HG03135 (cell line): ENCODE measurements at regions not wholly inside any gene's neighbourhood (a gene's known extent, or its start where the extent isn't known, plus 50 kb on each side); places are given as distances from the start of the nearest gene placed in this dataset.

Source experiments
- ATAC-seq: cut with Tn5 transposase; IDR thresholded peaks from one replicate; pipeline ENCODE4 v1.9.1; 2021; ENCODE audit warnings: mild to moderate bottlenecking, moderate library complexity; ENCODE audit not compliant: unreplicated experiment

DNA sequence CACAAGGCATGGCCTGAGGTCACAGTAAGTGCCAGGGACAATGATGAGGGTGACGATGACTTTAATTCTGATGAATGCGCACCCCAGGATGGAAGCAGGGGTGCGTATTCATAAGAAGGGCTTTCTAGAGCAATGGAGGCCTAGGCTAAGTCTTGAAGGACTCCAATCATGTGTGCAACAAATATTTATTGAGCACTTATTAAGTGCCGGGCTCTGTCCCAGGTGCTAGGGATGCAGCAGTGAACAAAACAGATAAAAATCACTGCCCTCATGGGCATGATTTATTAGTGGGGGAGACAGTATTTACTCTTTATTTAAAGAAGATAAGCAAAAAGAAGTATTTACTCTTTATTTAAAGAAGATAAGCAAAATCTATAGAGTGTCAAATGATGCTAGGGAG, 198.2 kb upstream of the KCNG1 start:
- no peak for ATAC-seq

DNA sequence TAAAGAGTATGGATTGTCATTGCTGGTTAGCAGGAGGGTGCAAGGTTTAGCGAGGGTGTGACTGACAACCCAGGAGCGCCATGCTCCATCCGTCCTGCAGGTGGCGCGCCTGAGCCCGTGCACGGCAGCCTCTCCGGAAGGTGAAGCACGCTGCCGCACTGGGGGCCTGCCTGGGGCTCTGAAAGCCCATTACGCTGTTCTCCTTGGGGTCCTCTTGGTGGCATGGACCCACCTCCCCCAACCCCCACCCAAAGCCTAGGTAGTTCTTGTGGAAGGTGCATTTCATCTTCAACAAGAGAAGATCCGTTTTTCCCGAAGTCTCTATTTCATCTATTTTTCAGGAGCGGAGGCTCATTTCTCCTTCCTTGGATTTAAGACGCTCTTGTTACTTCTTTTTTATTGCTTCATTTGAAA, 197.4 kb upstream of the KCNG1 start:
- ATAC-seq, result no peak

DNA sequence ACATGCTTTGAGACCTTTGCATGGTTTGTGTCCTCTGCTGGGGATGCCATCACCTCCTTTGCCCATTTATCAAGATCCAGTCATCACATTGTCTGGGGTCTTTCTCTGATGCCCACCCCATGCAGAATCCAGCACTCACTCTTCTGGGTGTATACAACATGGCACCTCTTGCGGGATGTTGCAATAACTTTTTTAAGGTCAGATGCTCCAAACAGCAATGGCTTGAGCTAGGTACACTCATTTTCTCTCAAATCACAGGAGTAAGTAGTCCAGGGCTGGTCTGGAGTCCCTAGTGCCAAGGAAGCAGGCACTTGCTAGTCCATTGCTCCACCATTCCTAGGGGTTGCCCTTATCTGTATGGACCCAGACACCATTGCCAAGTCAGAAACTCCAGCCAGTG, 196.6 kb upstream of the KCNG1 start:
- ATAC-seq, result no peak

DNA sequence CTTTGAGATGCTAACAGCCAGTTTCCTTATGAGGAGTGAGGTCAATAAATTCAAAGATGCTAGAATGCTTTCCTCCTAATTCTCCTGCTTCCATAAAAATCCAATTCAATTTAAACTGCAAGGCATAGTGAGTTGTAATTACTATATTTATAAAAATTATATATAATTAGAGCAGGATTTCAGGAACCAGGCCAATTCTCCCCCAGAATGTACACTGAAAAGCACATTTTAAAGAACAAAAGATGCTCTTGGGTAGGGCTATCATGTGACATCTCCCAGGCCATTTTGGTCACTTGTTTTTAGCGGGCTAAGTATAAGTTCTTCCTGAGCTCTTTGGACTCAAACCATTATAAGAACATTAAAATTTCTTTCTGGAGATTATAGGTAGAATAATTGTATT, 195.7 kb upstream of the KCNG1 start:
- ATAC-seq, result no peak

DNA sequence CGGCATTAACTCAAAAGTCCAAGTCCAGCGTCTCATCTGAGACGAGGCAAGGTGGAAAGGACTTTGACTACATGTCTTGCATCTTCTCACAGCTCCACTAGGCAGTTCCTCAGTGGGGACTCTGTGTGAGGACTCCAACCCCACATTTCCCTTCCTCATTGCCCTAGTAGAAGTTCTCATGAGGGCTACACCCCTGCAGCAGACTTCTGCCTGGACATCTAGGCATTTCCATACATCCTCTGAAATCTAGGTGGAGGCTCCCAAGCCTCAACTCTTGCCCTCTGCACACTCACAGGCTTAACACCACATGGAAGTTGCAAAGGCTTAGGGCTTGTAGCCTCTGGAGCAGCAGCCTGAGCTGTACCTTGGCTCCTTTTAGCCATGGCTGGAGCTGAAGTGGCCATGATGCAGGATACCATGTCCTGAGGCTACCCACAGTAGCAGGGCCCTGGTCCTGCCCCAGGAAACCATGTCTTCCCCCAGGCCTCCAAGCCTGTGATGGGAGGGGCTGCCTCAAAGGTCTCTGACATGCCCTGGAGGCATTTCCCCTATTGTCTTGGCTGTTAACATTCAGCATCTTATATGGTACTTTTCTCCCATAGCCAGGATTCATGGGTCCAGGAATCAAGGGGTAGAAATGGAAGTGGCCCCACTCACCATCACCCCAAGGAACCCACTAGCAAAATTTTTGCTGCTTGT, 194.6 kb upstream of the KCNG1 start:
- no peak for ATAC-seq

GRCh38 chr20:51216850-51217249, 193.9 kb upstream of the KCNG1 start:
- no peak for ATAC-seq

- ATAC-seq, result no peak
Observed at GRCh38 chr20:51212816-51213215, 189.9 kb upstream of the KCNG1 start.

GRCh38 chr20:51211191-51211590, 188.3 kb upstream of the KCNG1 start:
- ATAC-seq, result no peak

GRCh38 chr20:51210084-51210483, 187.2 kb upstream of the KCNG1 start:
- no peak for ATAC-seq

GRCh38 chr20:51208162-51208561, 185.3 kb upstream of the KCNG1 start:
- no peak for ATAC-seq

GRCh38 chr20:51206032-51206662, 183.2 kb upstream of the KCNG1 start:
- no peak for ATAC-seq

GRCh38 chr20:51204794-51205193, 181.9 kb upstream of the KCNG1 start:
- no peak for ATAC-seq

GRCh38 chr20:51204051-51204715, 181.3 kb upstream of the KCNG1 start:
- no peak for ATAC-seq

DNA sequence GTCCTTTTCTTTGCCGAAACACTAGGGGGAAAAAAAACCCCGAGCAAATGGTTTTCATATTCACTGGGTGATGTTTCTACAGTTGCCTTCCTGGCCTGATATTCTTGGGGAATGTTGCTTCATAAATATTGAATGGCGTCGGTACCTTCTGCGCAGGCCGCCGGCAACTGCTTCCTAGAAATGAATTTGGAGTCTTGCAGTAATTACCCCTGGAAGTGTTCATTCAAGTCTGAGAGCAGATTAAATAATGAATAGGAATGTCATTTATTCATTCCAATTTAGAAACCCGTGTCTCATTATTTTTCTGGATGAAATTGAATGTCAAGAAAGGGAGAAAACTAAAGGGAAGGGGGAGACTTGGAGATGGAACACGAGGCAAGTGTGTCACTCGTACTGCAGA, 179.4 kb upstream of the KCNG1 start:
- ATAC-seq, result no peak

DNA sequence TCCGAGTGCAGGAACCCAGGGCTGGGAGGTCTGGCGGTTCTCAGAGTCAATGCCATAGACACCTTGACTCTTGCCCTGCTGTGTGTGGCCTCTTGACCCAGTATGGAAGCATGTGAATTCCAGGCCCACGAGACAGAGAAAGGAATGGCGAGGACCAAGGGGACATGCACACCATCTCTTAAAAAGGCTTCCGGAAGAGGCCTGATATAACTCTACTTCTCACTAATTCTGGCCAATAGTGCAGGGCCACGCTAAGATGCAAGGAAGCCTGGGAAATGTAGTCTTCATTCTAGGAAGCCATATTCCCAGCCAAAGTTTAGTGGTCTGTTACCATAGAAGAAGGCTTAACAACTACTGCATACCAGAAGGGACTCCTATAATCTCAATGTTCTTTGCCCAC, 177.0 kb upstream of the KCNG1 start:
- ATAC-seq, result no peak

DNA sequence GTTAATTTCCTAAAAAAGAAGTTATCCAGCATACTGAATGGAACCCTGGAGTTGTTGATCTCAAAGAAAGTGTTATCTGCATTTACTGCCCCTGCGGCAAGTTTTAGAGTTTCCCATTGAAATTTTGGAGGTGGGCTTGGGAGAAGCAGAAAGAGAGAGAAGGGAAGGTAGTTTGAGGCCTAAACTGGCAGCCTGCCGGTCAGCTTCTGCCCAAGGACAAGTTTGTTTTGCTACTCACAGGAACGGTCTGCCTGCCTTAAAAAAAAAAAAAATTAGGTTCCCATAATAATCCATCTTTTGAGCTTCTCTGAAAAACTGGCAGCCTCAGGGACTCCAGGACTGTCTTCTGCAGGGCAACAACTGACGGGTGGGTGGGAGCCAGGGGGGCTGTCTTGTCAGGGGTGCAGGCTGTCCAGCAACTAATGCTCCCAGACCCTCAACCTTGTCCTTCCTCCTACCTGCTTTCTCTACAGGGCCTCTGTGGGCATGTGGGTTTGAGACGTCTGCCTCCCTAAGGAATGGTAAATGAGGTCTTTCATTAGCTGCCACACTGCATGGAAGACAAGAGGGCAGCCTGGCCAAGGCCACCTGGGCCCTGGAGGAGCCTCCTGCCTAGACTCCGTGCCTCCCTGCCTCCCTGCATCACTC, 176.1 kb upstream of the KCNG1 start:
- no peak for ATAC-seq

DNA sequence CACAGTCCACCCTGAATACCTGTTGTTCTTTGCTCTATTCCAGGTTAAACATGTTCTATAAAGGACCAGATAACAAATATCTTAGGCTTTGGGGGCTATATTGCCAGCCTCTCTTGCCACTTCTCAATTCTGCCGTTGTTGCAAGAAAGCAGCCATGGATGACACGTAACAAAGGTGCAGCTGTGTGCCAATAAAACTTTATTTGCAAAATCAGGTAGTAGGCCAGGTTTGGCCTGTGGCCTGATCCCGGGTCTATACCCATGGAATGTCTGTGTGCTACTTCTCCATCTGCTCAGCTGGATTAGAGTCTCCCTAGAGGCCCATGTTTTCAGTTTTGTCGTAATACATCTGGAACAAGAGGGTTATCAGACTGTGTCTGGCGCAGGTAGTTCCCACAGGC, 175.3 kb upstream of the KCNG1 start:
- ATAC-seq, result no peak

DNA sequence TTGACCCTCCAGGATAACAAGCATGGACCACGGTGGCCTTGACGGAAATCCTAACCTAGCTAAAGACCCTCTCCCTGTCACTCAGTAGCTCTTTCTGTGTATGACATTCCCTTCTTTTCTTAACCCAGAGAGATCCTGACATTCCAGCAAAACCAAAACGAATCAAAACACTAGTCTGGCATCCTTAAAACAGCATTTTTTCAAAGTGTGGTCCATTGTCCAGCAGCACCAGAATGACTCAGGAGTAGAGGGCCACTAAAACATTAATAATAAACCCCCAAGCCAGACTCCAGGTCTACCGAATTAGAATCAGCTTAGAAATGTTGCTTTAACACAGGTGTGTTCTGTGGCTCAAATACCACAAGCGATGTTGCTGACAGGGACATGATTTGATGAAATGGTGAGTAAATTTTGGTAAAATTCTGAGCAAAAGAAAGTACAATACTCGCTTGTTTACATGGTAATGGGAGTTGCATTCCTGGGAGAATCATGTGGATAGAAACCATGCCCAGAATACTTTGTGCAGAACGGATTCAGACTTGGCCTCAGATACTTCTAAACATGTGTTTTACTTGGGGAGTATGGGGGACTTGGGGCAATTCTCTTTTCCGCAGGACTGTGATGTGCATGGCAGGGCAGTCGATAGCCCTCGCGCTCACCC, 174.2 kb upstream of the KCNG1 start:
- ATAC-seq, result no peak

DNA sequence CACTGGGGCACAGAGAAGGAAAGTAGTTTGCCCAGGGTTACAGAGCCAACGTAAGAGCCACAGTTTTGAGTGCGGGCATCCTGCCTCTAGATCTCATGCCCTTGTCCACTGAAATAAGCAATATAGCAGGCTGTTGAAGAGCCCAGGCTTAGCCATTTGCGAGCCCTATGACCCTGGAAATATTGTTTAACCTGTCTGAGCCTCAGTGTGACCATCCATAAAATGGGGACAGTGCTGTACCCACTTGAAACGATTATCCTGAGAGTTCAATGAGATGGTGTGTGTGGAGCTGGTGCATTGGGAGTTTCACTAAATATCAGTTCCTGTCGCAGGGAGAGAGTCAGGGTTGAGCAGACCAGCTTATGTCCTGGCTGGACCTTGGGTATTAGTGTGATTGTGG, 173.1 kb upstream of the KCNG1 start:
- no peak for ATAC-seq

- no peak for ATAC-seq
Observed at GRCh38 chr20:51195419-51195901, 172.6 kb upstream of the KCNG1 start.
